ENCODE measurements at regions not wholly inside any gene's neighbourhood (a gene's known extent, or its start where the extent isn't known, plus 50 kb on each side); places are given as distances from the start of the nearest gene placed in this dataset.

DNA sequence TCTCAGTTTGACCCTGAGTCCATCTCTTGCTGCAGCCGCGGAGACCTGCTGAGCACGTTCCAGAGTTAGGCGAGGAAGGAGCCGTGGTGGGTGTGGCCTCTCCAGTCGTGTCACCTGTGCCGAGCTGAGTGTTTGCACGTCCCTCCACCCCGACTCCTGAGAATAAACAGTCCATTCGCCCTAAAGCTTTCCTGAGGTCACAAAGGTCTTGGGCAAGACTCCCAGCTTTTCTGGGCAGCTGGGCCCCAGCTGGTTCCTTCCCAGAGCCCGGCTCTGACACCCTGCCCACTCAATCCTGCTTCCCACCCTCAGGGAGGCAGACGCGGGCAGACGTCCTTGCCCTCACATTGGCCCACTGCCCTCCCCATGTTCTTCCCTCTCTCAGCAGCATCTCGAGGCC, 142.2 kb downstream of the KCTD15 start:
- Histone ChIP-seq H3K36me3 (ENCODE audit: control insufficient read depth in 5 of 5, insufficient read depth in 5 of 5, low read length in 5 of 5) (no peaks in the 10 kb centered on the region), H3K4me1 (ENCODE audit: control insufficient read depth in 5 of 5, insufficient read depth in 5 of 5, low read length in 5 of 5) (peaks cover 0 to 3% (median 0%) of the 10 kb centered on the region in 5 donors), H3K9ac (ENCODE audit: low read length in 5 of 5) (no peak overlapping the region), H3K9me3 (ENCODE audit: control insufficient read depth in 5 of 5, low read length in 5 of 5) (peaks cover 1 to 14% (median 11%) of the 10 kb centered on the region in 5 donors), H3K27ac (ENCODE audit: low read depth, low read length) (no peak overlapping the region), H3K4me3 (ENCODE audit: low read depth in 1 of 5, low read length in 5 of 5) (no peak overlapping the region), H3K27me3 (ENCODE audit: control insufficient read depth in 5 of 5, insufficient read depth in 4 of 5, low read length in 5 of 5) (peaks cover 0 to 6% (median 0%) of the 10 kb centered on the region in 5 donors)

DNA sequence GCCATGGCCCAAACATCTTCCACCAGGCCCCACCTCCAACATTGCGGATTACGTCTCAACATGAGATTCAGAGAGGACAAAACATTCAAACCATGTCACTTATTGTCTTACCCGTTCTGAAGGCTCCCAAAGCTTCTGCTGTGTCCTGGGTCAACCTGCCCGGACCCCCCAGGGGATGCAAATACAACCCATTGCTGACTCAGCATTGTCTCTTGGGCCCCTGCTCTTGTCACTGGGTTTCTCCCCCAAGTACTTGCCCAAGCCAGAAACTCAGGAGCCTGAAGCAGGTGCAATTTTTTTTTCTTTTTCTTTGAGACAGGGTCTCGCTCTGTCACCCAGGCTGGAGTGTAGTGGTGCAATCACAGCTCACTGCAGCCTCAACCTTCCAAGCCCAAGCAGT, 144.5 kb downstream of the KCTD15 start:
- H3K9me3 ChIP-seq (ENCODE audit: control insufficient read depth in 5 of 5, low read length in 5 of 5): no peaks in the 10 kb centered on the region
- no peak overlapping the region for H3K4me3 ChIP-seq (ENCODE audit: low read depth in 1 of 5, low read length in 5 of 5)
- peaks cover 0 to 6% (median 0%) of the 10 kb centered on the region in 5 donors for H3K27me3 ChIP-seq (ENCODE audit: control insufficient read depth in 5 of 5, insufficient read depth in 4 of 5, low read length in 5 of 5)
- no peaks in the 10 kb centered on the region for H3K36me3 ChIP-seq (ENCODE audit: control insufficient read depth in 5 of 5, insufficient read depth in 5 of 5, low read length in 5 of 5)
- no peak overlapping the region for H3K9ac ChIP-seq (ENCODE audit: low read length in 5 of 5)
- no peak overlapping the region for H3K27ac ChIP-seq (ENCODE audit: low read depth, low read length)
- H3K4me1 ChIP-seq (ENCODE audit: control insufficient read depth in 5 of 5, insufficient read depth in 5 of 5, low read length in 5 of 5): no peaks in the 10 kb centered on the region

DNA sequence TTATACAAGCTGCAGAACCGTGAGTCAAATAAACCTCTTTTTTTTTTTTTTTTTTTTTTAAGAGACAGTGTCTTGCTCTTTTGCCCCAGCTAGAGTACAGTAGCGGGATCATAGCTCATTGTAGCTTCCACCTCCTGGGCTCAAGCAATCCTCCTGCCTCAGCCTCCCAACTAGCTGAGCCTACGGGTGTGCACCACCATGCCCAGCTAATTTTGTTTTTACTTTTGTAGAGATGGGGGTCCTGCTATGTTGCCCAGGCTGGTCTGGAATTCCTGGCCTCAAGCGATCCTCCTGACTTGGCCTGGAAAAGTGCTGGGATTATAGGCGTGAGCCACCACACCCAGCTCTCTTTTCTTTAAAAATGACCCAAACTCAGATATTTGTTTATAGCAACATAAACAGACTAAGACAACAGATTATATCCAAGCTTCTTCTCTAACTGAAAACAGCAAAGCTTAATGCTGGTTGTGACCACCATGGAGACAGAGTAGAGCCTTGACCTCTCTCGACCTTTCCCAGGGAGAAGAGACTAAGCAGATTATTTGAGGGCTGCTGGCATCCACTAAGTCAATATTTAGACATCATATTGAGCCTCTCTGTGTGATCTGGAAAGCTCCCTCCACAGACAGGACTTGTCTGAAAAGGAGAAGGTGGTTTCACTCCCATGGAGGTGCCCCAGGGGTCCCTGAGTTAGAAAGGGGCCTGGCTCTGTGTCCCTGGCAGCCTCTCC, 150.0 kb downstream of the KCTD15 start:
- H3K9ac ChIP-seq (ENCODE audit: low read length in 5 of 5): no peak overlapping the region
- H3K27me3 ChIP-seq (ENCODE audit: control insufficient read depth in 5 of 5, insufficient read depth in 4 of 5, low read length in 5 of 5): peaks cover 0 to 6% (median 2%) of the 10 kb centered on the region in 5 donors
- H3K36me3 ChIP-seq (ENCODE audit: control insufficient read depth in 5 of 5, insufficient read depth in 5 of 5, low read length in 5 of 5): no peaks in the 10 kb centered on the region
- H3K4me3 ChIP-seq (ENCODE audit: low read depth in 1 of 5, low read length in 5 of 5): no peak overlapping the region
- H3K27ac ChIP-seq (ENCODE audit: low read depth, low read length): no peak overlapping the region
- H3K9me3 ChIP-seq (ENCODE audit: control insufficient read depth in 5 of 5, low read length in 5 of 5): no peaks in the 10 kb centered on the region
- no peaks in the 10 kb centered on the region for H3K4me1 ChIP-seq (ENCODE audit: control insufficient read depth in 5 of 5, insufficient read depth in 5 of 5, low read length in 5 of 5)

DNA sequence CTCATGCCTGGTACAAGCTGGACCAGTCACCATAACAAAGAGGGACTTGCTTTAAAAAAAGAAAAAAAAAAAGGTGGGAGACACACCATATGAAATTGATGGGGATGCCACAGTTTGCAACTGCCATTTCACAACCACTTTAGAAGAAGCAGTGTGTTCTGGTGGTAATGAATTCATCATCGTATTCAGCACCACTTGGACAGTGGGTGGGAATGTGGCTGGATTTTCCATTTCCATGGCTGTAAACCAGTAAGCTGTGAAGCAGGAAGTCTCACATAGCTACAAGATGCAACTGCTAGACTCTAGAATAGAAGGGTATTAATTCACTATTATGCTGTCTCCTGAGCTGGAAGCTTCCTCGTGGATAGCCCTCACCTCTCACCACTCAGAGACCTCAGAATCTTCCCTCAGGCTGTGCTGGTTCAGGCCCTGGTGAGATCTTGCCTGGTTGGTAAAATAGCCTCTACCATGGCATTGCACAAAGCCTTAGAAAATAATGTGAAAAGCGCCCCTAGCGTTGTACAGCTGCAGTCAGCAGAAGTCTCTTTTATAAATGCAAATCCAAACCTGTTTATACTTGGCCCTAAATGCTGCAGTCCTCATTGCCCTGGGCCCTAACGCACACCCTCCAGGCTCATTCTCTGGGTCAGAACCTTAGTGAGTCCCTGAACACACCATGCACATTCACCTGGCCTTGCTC, 150.7 kb downstream of the KCTD15 start:
- no peaks in the 10 kb centered on the region for H3K9me3 ChIP-seq (ENCODE audit: control insufficient read depth in 5 of 5, low read length in 5 of 5)
- no peak overlapping the region for H3K9ac ChIP-seq (ENCODE audit: low read length in 5 of 5)
- H3K27me3 ChIP-seq (ENCODE audit: control insufficient read depth in 5 of 5, insufficient read depth in 4 of 5, low read length in 5 of 5): peaks cover 0 to 6% (median 2%) of the 10 kb centered on the region in 5 donors
- H3K4me3 ChIP-seq (ENCODE audit: low read depth in 1 of 5, low read length in 5 of 5): no peak overlapping the region
- H3K27ac ChIP-seq (ENCODE audit: low read depth, low read length): no peak overlapping the region
- no peaks in the 10 kb centered on the region for H3K4me1 ChIP-seq (ENCODE audit: control insufficient read depth in 5 of 5, insufficient read depth in 5 of 5, low read length in 5 of 5)
- no peaks in the 10 kb centered on the region for H3K36me3 ChIP-seq (ENCODE audit: control insufficient read depth in 5 of 5, insufficient read depth in 5 of 5, low read length in 5 of 5)

GRCh38 chr19:33948651-33949335, 152.1 kb downstream of the KCTD15 start:
- H3K36me3 ChIP-seq (ENCODE audit: control insufficient read depth in 5 of 5, insufficient read depth in 5 of 5, low read length in 5 of 5): no peaks in the 10 kb centered on the region
- no peaks in the 10 kb centered on the region for H3K9me3 ChIP-seq (ENCODE audit: control insufficient read depth in 5 of 5, low read length in 5 of 5)
- H3K4me1 ChIP-seq (ENCODE audit: control insufficient read depth in 5 of 5, insufficient read depth in 5 of 5, low read length in 5 of 5): no peaks in the 10 kb centered on the region
- H3K27ac ChIP-seq (ENCODE audit: low read depth, low read length): no peak overlapping the region
- no peak overlapping the region for H3K9ac ChIP-seq (ENCODE audit: low read length in 5 of 5)
- no peak overlapping the region for H3K4me3 ChIP-seq (ENCODE audit: low read depth in 1 of 5, low read length in 5 of 5)
- H3K27me3 ChIP-seq (ENCODE audit: control insufficient read depth in 5 of 5, insufficient read depth in 4 of 5, low read length in 5 of 5): peaks cover 0 to 5% (median 0%) of the 10 kb centered on the region in 5 donors

GRCh38 chr19:33950091-33950750, 153.6 kb downstream of the KCTD15 start:
- no peak overlapping the region for H3K9ac ChIP-seq (ENCODE audit: low read length in 5 of 5)
- no peaks in the 10 kb centered on the region for H3K4me1 ChIP-seq (ENCODE audit: control insufficient read depth in 5 of 5, insufficient read depth in 5 of 5, low read length in 5 of 5)
- no peaks in the 10 kb centered on the region for H3K36me3 ChIP-seq (ENCODE audit: control insufficient read depth in 5 of 5, insufficient read depth in 5 of 5, low read length in 5 of 5)
- H3K4me3 ChIP-seq (ENCODE audit: low read depth in 1 of 5, low read length in 5 of 5): no peak overlapping the region
- H3K9me3 ChIP-seq (ENCODE audit: control insufficient read depth in 5 of 5, low read length in 5 of 5): no peaks in the 10 kb centered on the region
- peaks cover 0 to 7% (median 2%) of the 10 kb centered on the region in 5 donors for H3K27me3 ChIP-seq (ENCODE audit: control insufficient read depth in 5 of 5, insufficient read depth in 4 of 5, low read length in 5 of 5)
- H3K27ac ChIP-seq (ENCODE audit: low read depth, low read length): no peak overlapping the region

DNA sequence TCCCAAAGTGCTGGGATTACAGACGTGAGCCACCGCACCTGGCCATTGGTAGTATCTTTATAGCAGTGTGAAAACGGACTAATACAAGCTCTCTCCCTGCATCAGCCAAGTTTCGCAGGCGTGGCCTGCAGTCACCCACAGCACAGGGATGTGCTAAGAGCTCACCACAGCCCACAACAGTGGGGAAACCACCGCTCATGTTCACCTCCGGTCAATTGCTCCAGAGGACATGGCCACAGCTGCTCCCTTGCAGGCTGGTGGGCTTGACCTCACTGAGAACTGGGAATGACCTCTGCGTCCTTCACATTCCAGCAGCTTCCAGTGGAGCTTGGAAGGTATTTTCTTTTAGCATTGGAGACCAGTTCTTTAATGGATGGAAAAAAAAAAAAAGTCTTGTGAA, 156.4 kb downstream of the KCTD15 start:
- Histone ChIP-seq H3K4me3 (ENCODE audit: low read depth in 1 of 5, low read length in 5 of 5) (no peak overlapping the region), H3K9me3 (ENCODE audit: control insufficient read depth in 5 of 5, low read length in 5 of 5) (no peaks in the 10 kb centered on the region), H3K36me3 (ENCODE audit: control insufficient read depth in 5 of 5, insufficient read depth in 5 of 5, low read length in 5 of 5) (no peaks in the 10 kb centered on the region), H3K27ac (ENCODE audit: low read depth, low read length) (no peak overlapping the region), H3K9ac (ENCODE audit: low read length in 5 of 5) (no peak overlapping the region), H3K4me1 (ENCODE audit: control insufficient read depth in 5 of 5, insufficient read depth in 5 of 5, low read length in 5 of 5) (no peaks in the 10 kb centered on the region), H3K27me3 (ENCODE audit: control insufficient read depth in 5 of 5, insufficient read depth in 4 of 5, low read length in 5 of 5) (peaks cover 0 to 7% (median 2%) of the 10 kb centered on the region in 5 donors)

- Histone ChIP-seq H3K9me3 (ENCODE audit: control insufficient read depth in 5 of 5, low read length in 5 of 5) (no peaks in the 10 kb centered on the region), H3K4me1 (ENCODE audit: control insufficient read depth in 5 of 5, insufficient read depth in 5 of 5, low read length in 5 of 5) (no peaks in the 10 kb centered on the region), H3K9ac (ENCODE audit: low read length in 5 of 5) (no peak overlapping the region), H3K4me3 (ENCODE audit: low read depth in 1 of 5, low read length in 5 of 5) (no peak overlapping the region), H3K27me3 (ENCODE audit: control insufficient read depth in 5 of 5, insufficient read depth in 4 of 5, low read length in 5 of 5) (peaks cover 0 to 7% (median 2%) of the 10 kb centered on the region in 5 donors), H3K36me3 (ENCODE audit: control insufficient read depth in 5 of 5, insufficient read depth in 5 of 5, low read length in 5 of 5) (no peaks in the 10 kb centered on the region), H3K27ac (ENCODE audit: low read depth, low read length) (no peak overlapping the region)
Measured at GRCh38 chr19:33953592-33953991, 156.9 kb downstream of the KCTD15 start.

DNA sequence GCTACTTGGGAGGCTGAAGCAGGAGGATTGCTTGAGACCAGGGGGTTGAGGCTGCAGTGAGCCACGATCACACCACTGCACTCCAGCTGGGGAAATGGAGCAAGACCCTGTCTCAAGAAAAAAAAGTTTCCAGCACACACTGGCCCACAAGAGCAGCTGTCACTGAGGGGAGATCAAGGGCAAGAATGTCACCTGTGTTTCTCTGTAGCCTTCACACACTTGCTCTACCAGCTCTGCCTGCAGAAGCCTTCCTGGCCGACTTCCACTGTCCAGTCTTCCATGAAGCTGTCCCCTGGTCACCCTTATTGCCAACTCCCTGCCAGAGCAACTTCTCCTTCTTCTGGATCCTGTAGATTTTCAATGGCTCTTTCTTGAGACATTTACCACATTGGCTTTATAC, 158.0 kb downstream of the KCTD15 start:
- no peaks in the 10 kb centered on the region for H3K36me3 ChIP-seq (ENCODE audit: control insufficient read depth in 5 of 5, insufficient read depth in 5 of 5, low read length in 5 of 5)
- H3K4me3 ChIP-seq (ENCODE audit: low read depth in 1 of 5, low read length in 5 of 5): no peak overlapping the region
- H3K9me3 ChIP-seq (ENCODE audit: control insufficient read depth in 5 of 5, low read length in 5 of 5): no peaks in the 10 kb centered on the region
- H3K4me1 ChIP-seq (ENCODE audit: control insufficient read depth in 5 of 5, insufficient read depth in 5 of 5, low read length in 5 of 5): no peaks in the 10 kb centered on the region
- H3K9ac ChIP-seq (ENCODE audit: low read length in 5 of 5): no peak overlapping the region
- peaks cover 0 to 2% (median 0%) of the 10 kb centered on the region in 5 donors for H3K27me3 ChIP-seq (ENCODE audit: control insufficient read depth in 5 of 5, insufficient read depth in 4 of 5, low read length in 5 of 5)
- H3K27ac ChIP-seq (ENCODE audit: low read depth, low read length): no peak overlapping the region
